ENCODE measurements at regions not wholly inside any gene's neighbourhood (a gene's known extent, or its start where the extent isn't known, plus 50 kb on each side); places are given as distances from the start of the nearest gene placed in this dataset.

DNA sequence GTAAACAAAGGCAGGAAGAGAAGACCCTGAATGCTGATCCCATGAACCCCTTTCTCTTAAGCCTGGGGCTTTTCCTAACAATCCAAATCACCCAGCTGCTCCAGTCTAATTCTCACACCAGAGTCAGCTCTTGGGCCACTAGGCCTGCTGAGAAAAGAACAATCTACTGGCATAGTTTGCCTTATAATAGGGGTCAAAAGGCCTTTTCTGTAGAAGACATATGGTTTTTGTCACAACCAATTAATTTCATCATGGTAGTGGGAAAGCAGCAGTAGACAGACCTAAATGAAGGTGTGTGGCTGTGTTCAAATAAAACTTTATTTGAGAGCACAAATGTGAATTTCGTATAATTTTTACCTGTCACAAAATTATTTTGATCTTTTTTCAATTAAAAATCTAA is 994.7 kb upstream of the EPHA7 start:
- DNase-seq (ENCODE audit: low read depth in 4 of 4, low spot score in 2 of 4): no peak

DNA sequence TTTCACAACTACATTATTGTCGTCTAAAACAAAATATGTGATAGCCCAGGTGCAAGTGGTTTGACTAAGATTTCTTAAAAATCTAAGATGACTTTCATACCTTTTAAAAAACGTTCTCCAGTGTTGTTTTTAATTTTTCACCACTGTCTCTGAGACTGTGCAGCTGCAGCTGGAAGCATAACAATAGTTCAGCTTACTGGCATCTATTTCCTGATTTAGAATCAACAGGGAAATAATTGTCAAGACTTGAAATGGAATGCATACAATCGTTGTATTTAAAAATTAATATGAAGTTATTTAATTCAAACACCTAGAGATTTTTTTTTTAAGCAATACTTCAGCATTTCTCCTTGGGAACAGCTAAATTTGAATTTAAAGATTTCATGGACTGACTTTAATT is 982.0 kb upstream of the EPHA7 start:
- DNase-seq (ENCODE audit: low read depth in 4 of 4, low spot score in 2 of 4): no peak

GRCh38 chr6:94394822-94395221 is 975.5 kb upstream of the EPHA7 start:
- DNase-seq (ENCODE audit: low read depth in 4 of 4, low spot score in 2 of 4): no peak

DNA sequence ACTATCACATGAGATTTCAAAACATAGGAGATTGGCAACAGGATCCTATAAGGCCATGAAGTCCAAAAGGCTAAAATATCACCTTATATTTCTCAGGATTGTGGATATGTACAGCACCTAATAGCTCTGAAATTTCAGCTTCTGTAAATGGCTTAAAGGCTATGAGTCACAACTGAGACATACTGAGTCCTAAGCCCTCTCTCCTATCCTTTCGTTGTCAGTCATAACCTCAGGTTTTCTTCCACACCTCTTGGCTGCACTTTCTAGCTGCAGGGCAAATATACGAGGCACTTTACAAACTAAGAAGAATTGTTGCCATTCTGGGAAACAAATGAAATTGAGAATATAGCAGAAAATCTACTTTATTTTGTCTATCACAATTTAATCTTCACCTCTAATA is 969.9 kb upstream of the EPHA7 start:
- no peak for DNase-seq (ENCODE audit: low read depth in 4 of 4, low spot score in 2 of 4)

- DNase-seq (ENCODE audit: low read depth in 4 of 4, low spot score in 2 of 4): no peak
These were observed 958.5 kb upstream of the EPHA7 start for GRCh38 chr6:94377835-94378234.

- no peak for DNase-seq (ENCODE audit: low read depth in 4 of 4, low spot score in 2 of 4)
These were observed 957.5 kb upstream of the EPHA7 start for GRCh38 chr6:94376876-94377275.

- no peak for DNase-seq (ENCODE audit: low read depth in 4 of 4, low spot score in 2 of 4)
These were observed 952.9 kb upstream of the EPHA7 start for GRCh38 chr6:94372229-94372628.

- DNase-seq (ENCODE audit: low read depth in 4 of 4, low spot score in 2 of 4): no peak
These were observed 948.0 kb upstream of the EPHA7 start for GRCh38 chr6:94367316-94367715.

DNA sequence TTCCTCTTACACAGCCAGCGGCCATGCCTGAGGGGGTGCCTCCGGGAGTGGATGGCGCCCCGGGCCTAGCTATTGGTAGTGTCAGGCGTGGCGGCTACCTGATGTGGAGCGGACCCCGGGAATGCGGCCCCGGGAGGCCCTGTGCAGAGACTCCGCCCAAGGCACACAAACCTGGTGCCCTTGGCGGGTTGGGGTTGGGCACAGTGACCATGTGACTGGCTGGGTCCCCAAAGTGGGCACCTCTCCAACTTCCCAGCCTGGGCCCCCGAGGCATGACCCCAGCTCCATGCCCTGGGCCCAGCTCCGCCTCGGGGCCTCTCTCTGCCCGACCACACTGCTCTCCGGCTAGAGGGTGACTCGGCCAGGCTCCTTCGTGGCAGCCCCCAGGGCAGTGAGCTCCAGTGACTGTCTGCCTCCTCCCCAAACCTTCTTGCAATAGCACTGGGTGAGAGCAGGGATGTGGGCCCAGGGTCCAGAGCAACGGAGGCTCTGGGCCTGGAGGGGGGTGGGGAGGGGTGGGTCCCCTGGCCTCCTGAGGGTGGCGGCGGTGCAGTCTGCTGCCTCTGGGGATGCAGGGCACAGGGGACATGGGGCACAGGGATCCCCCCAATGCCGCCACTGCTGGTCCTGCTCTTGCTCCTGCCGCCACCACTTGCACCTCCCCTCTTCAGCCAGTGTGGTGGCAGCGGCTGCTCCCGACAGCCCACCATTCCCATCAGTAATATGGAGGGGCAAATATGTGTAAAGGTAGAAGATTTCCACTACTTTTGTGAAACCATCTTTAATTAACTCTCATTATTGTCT is 942.9 kb upstream of the EPHA7 start:
- DNase-seq (ENCODE audit: low read depth in 4 of 4, low spot score in 2 of 4): no peak

DNA sequence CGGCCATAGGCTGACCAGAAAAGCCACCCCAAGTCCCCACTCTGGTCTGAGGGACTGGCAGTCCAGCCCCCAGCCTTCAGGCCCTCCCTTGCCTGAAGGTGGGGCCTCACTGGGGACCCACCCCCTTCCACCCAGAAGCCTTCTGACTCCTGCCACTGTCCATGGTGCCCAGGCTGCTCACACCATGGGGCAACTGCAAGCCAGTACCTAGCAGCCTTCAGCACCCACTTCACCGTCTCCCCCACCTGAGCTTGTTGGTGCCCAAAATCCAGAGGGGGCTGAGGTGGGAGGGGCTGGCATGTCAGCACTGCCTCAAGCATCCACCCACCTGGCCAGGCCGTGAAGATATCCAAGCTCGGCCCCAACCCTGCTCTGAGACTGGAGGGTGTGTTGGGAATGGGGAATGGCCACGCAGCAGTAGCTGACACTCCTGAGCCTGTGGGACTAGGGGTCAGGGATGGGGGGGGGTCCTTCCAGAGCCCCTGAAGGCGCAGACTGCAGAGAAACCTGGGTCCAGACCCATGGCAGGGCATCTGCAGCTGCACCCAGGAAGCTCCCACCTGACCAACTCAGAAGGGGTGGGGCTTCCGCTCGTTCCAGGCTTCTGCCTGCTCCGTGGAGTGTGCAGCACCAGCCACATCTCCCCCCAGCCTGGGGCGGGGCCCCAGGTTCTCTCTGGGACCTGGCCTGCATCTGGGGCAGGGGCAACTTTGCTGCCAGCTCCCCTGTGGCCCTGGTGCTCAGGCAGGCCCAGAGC is 942.1 kb upstream of the EPHA7 start:
- no peak for DNase-seq (ENCODE audit: low read depth in 4 of 4, low spot score in 2 of 4)

- DNase-seq (ENCODE audit: low read depth in 4 of 4, low spot score in 2 of 4): no peak
These were observed 938.1 kb upstream of the EPHA7 start for GRCh38 chr6:94357381-94357980.

GRCh38 chr6:94350833-94351232 is 931.5 kb upstream of the EPHA7 start:
- DNase-seq (ENCODE audit: low read depth in 4 of 4, low spot score in 2 of 4): no peak

GRCh38 chr6:94349227-94349626 is 929.9 kb upstream of the EPHA7 start:
- DNase-seq (ENCODE audit: low read depth in 4 of 4, low spot score in 2 of 4): no peak

- no peak for DNase-seq (ENCODE audit: low read depth in 4 of 4, low spot score in 2 of 4)
These were observed 925.5 kb upstream of the EPHA7 start for GRCh38 chr6:94344866-94345265.

GRCh38 chr6:94341173-94341572 is 921.8 kb upstream of the EPHA7 start:
- DNase-seq (ENCODE audit: low read depth in 4 of 4, low spot score in 2 of 4): no peak

DNA sequence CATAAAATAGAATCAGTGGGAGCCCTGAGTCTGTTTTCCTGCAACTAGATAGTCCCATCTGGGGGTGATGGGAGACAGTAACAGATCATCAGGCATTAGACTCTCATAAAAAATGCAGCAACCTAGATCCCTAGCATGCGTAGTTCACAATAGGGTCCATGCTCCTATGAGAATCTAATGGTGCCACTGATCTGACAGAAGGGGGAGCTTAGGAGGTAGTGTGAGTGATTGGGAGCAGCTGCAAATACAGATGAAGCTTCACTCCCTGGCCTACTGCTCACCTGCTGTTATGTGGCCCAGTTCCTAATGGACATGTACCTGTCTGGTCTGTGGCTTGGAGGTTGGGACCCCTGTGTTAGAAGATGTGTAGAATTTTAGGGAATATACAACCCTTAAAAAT is 904.5 kb upstream of the EPHA7 start:
- DNase-seq (ENCODE audit: low read depth in 4 of 4, low spot score in 2 of 4): no peak

DNA sequence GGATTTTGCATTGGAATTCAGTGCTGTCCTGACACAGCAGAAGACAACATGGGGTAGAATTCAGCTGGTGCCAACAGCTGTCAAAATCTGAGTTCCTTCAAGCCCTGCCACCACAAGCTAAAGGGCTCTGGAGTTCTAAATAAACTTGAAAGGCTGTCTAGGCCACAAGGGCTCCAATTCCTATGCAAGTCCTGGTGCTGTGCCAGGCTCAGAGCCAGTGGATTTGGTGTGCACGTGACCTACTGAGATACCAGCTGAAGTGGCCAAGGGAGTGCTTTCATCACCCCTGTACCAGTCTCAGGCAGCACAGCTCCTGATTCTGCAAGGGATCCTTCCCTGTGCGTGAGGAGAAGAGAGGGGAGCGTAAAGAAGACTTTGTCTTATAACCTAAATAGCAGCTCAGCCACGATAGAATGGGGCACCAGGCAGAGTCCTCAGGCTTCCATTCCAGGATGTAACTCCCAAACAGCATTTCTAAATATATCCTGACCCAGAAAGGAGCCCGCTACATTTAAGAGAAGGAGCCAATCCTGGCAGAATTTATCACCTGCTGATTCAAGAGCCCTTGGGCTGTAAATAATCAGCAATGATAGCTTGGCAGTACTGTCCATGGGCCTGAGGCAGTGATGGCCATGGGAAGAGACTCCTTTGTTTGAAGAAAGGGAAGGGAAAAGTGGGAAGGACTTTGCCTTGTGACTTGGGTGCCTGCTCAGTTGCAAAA is 881.2 kb upstream of the EPHA7 start:
- DNase-seq (ENCODE audit: low read depth in 4 of 4, low spot score in 2 of 4): no peak

DNA sequence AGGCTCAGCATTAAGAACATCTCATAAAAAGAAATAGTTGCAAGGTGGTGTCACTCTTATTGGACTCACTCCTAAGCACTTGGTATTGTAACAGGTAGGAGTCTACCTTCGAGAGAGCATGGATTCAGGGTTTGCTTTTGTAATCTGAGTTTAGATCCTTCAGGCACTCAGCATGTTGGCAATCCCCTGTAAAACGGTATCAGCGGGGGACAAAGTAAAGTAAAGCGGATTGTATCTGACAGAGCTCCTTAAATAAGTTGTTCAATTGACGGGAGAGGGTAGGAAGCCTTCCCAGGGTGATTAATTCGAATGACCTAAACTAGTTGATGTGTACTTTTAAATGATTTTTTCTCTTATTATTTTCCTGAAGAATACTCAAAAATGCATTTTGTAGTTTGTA is 869.8 kb upstream of the EPHA7 start:
- DNase-seq (ENCODE audit: low read depth in 4 of 4, low spot score in 2 of 4): no peak

DNA sequence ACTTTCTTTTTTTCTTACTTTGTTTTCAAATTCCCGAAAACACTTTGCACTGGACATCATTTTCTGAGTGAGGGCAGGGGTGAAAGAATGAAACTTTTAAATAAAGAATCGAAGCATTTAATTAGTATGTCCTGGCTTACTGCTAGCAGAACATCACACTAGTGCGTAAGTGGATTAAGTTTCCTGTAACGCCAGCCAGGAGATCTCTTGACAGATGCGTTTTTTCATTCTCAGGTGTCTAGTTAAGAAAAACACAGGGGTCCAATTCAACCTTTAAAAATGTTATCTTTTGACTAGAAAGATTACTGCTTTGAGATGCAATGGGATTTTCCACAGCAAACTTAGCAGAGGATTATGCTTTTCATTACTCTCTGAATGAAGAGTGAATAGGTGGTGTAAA is 858.8 kb upstream of the EPHA7 start:
- DNase-seq (ENCODE audit: low read depth in 4 of 4, low spot score in 2 of 4): no peak

DNA sequence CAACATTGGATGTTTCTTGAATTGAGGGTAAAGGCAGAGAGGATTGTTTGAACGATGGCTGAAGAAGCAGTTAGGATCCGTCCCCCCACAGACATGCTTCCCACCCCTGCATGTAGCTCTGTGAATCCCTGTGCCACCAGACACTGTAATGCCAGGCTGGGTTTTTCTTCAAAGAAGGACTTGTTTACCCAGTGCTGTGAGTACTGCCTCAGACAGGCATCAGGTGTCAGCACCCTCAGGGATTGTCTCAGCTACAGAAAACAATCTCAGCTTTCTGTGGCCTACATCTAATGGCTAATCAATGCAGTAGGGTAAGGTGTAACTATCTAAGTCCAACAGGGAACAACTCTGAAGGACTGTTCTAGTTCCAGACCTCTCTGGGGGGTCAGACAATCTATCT is 853.0 kb upstream of the EPHA7 start:
- no peak for DNase-seq (ENCODE audit: low read depth in 4 of 4, low spot score in 2 of 4)

Measured in left renal cortex interstitium (tissue), 4 donors.